ENCODE measurements at regions not wholly inside any gene's neighbourhood (a gene's known extent, or its start where the extent isn't known, plus 50 kb on each side); places are given as distances from the start of the nearest gene placed in this dataset.

DNA sequence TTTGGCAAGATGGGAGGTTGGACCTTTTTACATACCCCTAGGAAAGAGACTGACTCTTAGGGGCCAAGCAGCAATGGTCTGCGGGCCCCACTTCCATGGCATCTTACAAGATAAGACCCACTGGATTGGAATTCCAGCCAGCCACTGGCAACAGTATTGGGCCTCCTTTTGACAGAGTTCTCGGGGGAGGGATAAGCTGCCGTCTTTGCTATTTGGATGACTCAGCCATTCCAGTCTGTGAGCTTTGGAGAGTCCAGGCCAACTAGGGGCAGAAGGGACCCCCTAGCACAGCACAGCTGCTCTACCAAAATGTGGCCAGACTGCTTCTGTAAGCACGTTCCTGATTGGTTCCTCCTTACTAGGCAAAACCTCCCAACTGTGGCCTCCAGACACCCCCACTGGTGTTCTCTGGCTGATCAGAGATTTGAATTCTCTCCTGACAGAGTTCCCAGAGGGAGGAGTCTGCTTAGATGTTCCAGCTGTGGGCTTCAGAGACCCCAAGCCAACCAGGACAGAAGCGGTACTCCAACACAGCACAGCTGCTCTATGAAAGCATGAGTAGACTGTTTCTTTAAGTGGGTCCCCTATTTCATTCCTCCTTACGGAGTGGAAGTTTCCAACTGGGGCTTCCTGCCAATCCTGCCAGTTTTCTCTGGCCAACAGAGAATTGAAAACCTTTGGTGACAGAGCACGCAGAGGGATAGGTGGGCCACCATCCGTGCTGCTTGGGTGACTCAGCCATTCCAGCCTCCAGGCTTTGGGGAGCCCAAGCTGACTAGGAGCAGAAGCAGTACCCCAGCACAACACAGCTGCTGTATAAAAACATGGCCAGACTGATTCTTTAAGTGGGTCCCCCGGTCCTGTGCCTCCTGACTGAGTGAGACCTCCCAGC is 672.1 kb upstream of the RIOK2 start:
- no peak for DNase-seq

- no peak for DNase-seq
These were observed 691.4 kb upstream of the RIOK2 start for GRCh38 chr5:97874491-97874890.

DNA sequence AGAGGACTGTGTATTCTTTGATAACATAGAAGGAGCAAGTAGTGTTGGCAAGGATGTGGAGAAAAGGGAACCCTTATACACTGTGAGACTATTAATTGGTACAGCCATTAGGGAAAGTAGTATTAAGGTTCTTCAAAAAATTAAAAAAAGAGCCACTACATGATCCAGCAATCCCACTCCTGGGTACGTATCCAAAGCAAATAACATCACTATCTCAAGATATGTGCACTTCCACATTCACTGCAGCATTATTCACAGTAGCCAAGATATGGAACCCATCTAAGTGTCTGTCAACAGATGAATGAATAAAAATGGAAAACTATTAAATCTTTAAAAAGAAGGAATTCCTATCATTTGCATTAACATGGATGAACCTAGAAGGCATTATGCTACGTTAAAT is 693.2 kb upstream of the RIOK2 start:
- DNase-seq, result no peak

DNA sequence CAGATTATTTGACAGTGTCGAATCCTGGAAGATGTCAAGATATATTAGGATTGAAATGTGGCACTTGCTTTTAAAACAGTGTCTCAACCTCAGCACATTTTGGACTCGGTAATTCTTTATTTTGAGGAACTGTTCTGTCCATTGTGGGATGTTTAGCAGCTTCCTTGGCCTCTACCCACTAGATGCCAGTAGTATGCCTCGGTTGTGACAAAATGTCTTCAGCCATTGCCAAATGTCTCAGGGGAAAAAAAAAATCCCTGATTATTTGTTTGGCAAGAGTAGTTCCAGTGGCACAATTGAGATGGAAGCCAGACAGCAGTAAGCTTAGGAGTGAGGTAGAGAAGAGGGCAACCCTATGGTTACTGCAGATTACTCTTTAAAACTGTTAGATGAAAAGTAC is 694.5 kb upstream of the RIOK2 start:
- no peak for DNase-seq

- no peak for DNase-seq
These were observed 705.4 kb upstream of the RIOK2 start for GRCh38 chr5:97888439-97888838.

DNA sequence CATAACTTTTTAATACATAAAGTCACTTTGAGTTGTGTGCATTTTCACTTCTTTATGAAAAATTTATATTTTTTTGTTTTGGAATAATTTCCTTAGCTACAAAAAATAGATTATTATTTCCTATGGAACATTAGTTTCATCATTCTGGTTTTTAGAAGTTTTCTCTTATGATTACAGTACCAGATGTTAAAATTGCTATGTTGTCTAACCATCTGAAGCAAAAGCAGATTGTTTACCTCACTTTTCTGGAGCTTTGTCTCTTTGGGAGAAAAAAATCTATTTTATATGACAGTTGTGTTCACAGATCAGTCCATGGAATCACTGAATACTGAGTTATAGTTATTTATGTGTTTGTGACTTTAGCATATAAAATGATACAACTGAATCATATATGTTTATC is 708.9 kb upstream of the RIOK2 start:
- no peak for DNase-seq

DNA sequence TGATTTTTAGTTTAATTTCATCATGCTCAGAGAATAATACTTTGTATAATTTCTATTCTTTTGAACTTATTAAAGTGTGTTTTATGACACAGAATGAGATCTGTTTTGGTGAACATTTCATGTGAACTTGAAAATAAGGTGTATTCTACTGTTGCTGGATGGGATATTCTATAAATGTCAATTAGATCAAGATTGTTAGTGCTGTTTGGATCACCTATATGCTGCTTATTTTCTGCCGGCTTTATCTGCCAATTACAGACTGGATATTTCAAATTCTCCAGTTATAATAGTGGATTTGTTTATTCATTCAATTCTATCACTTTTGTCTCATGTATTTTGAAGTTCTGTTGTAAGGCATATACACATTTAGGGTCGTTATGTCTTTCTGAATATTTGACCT is 720.7 kb upstream of the RIOK2 start:
- no peak for DNase-seq

- DNase-seq, result no peak
These were observed 723.1 kb upstream of the RIOK2 start for GRCh38 chr5:97906135-97906534.

DNA sequence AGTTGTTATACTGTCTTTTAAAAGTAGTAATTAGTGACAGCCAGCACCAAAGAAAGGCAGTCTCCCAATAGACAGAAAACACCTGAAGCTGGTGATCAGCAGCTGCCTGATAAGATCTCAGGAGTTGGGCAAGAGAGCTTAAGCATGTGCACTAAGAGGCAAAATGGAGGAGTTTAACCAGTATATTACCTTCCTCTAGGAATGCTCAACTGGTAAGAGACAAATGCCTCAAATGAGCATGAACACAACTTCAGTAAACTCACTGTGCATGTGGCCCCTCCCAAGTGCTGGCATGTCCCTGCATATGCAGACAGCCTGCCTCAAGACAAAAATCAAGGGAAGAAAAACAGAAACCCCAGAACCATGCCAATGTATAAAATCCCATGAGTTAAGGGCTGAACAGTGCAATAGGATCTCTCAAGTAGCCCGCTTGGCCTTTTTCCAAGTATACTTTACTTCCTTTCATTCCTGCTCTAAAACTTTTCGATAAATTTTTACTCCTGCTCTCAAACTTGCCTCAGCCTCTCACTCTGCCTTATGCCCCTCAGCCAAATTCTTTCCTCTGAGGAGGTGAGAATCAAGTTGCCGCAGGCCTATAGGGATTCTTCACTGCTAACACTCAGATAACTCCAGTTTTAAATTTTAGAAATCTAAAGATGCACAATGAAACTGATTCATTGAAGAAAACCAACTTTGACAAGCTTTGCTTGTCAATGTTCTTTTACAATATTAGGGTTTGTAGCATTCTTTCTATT is 724.8 kb upstream of the RIOK2 start:
- no peak for DNase-seq

- no peak for DNase-seq
These were observed 726.5 kb upstream of the RIOK2 start for GRCh38 chr5:97909541-97909940.

DNA sequence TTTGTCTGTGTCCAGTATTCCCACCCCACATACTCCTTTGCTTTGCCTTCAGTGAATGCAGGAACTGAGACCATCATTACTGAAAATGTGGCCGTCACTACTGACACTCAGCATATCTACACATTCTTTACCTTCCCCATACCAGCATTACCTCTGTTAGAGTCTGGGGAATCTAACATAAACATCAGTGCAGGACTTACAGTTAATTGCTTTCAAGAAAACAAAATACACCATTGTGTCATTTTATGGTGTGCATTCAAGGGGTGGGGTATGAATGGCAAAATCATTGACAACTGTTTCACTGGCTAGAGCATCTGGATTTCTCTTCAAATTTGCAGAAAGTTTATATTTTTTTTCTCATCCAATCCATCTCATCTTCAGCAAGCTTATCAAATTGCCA is 731.4 kb upstream of the RIOK2 start:
- DNase-seq, result no peak

GRCh38 chr5:97915106-97915505 is 732.1 kb upstream of the RIOK2 start:
- DNase-seq, result no peak

DNA sequence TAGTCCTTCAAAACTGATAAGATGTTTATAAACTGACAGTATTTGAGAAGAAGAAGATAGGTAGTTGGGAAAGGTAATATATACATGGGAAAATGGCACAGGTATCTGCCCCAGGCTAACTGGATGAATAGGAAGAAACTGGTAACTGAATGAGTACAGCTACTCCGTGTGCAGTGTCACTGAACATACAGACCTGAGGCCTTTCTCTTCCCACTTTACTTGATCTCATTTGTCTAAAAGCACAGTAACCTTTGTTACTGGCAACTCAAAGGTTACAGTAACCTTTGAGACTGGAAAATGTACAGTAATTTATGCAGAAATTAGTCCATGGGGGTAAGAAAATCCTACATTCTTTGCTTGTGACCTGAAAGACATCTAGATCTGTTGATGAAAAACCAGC is 735.0 kb upstream of the RIOK2 start:
- DNase-seq, result no peak

GRCh38 chr5:97918620-97919019 is 735.6 kb upstream of the RIOK2 start:
- no peak for DNase-seq

DNA sequence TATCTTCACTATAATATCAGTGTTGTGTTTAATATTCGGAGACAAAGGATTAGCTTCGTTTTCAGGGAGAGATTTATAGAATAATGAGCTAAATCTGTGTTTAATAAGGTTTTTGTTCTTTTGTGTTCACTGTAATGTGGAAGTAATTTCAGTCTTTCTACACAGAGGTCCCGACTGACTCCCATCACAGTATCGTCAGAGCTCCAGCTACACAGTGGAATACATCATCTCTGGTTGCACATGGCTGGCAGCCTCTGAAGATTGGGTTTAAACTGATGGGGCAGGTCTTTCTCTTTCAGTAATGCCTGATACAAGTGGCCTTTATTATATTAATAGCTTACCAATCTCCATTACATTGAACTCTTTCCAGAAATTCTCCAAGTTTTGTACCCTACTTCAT is 736.7 kb upstream of the RIOK2 start:
- DNase-seq, result no peak

DNA sequence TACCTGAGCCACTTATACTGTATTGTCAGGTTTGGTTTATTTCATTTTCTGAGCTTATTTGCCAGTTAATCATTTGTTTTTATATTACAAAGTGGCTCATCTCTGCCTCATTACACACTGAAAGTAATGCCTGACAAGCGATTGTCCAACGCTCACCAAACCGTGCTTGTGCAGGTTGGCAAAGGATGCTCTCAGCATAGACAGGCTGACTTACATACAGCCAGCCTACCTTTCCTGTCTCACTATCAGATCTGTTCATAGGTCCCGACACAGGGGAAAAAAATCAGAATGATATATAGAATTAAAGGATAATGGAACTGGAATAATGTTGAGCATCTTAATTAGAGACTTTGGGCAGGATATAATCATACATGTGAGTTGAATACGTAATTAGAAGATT is 739.7 kb upstream of the RIOK2 start:
- no peak for DNase-seq

- no peak for DNase-seq
These were observed 740.4 kb upstream of the RIOK2 start for GRCh38 chr5:97923496-97923895.

DNA sequence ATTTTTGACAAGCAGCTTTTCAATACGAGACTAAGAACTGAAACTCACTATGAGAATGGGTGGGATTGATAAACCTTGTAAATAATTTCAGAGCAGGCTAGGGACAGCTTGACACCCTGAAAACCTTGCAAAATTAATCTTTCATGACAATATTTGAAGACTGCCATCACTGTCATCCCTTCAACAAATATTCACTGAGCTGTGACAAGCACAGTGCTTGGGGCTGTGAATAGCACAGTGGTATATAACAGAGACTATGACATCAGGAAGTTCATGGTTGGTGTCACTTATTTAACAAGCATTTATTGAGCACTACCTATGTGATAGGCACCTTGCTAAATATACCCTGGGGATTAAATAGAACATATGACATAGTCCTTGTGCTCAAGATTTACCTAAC is 741.0 kb upstream of the RIOK2 start:
- no peak for DNase-seq

DNA sequence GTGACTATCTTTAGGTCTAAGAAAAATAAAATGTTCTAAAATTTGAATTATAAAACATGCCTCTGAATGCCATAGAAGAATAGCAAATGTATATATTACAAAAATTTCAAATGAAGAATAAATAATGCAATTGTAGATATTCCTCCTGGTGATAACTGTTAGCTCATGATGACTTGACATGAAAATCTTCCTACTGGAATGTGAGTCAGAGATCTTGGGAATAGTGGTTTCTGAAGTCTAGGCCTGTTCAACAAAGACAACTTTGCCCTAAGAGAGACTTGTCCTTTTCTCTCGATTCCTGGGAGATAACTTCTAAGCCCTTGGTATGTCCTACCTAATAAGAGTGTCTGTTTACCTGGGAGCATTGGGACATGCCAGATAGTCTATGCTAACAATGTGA is 746.3 kb upstream of the RIOK2 start:
- no peak for DNase-seq

- DNase-seq, result no peak
These were observed 748.8 kb upstream of the RIOK2 start for GRCh38 chr5:97931829-97932228.

GRCh38 chr5:97936231-97936630 is 753.2 kb upstream of the RIOK2 start:
- no peak for DNase-seq

DNA sequence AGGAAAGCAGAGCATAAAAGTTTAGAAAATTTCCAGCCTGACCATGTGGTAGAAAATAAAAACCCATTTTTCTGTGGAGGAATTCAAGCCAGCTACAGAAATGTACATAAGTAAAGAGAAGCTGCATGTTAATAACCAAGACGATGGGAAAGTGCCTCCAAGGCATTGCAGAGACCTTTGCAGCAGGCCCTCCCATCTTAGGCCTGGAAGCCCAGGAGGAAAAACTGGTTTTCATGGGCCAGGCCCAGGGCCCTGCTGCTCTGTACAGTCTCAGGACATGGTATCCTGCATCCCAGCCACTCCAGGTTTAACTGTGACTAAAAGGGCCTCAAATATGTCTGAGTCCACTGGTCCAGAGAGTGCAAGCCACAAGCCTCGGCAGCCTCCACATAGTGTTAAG is 754.8 kb upstream of the RIOK2 start:
- no peak for DNase-seq

GRCh38 chr5:97943036-97943435 is 760.0 kb upstream of the RIOK2 start:
- DNase-seq, result peak in 1 of 3 experiments; percentile 6

DNA sequence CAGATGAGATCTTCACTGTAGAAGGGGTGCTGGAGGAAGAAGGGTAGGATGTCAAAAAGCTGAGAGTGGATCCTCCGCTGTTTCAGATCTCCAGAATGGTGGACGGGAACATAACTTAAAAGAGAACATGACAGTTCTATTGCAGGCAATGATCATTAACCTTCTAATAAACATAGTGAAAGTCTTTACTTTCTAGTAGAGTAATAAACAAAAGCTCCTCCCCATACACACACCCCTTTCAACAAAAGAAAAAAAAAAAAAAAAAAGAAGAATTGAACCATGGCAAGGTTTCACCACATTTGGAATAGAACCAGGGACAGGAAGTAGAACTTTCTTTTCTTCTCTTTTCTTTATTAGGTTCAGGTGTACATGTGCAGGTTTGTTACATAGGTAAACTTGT is 768.1 kb upstream of the RIOK2 start:
- no peak for DNase-seq

All from NCI-H1417 (cell line).